ENCODE measurements at regions not wholly inside any gene's neighbourhood (a gene's known extent, or its start where the extent isn't known, plus 50 kb on each side); places are given as distances from the start of the nearest gene placed in this dataset.
A peak's percentile ranks its signal among the peaks of the same experiment; 100 is the strongest.

DNA sequence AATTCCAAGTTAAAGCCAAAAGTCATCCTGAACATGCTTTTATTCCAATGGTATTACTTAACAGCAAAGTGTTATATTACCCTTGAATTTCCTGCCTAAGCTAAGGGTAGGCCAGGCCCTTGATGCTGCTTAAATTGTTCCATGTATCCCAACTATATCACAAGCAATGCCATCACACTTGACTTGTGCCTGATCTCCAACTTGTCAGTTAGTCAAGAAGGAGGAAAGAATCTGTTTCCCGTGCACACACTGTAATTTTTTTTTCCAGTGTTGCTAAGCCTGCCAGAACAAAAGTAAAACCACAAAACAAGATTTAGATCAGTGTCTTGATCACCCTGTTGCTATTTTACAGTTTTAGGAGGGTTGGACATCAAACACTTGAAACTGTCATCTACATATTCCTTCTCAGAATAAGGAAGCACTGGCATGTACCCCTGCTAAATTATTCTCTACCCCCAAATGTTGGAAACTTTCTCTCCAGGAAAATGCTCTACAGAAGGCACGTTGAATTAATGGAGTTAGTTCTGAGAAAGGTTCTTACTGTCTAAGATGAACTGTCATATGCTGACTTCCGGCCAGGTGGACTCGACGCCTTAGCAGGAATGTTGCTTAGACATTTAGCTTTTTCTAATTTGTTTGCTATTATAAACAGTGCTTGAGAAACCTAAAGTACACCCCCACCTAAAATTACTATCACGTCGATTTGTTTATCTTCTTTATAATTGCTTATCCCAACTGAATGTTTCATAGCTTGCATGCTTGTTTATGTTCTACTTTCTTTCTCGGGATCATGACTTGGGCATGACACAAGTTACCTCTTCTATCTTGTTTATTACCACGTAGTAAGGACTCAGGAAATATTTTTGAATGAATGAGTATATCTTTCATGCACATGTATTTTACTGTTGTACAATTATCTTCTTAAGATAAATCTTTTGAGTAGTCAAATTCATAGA, 105.5 kb upstream of the ZNF438 start:
- H3K4me1 ChIP-seq (replicated peaks in 1 of 2): peaks cover 48 to 52% of the 10 kb centered on the region in 2 donors
- 33 to 96% (median 94%) methylated on average over 3 to 9 of the region's 9 CpGs for WGBS, 10 experiments
- H3K27ac ChIP-seq: no peak overlapping the region
- no peak for ATAC-seq (replicated peaks in 6 of 8)
- in situ Hi-C loops (cut with MboI; ENCODE audit: low pct_unique_long_range_greater_than_20kb in 2 of 9, low sequenced_read_pairs in 9 of 9, unreplicated experiment in 9 of 9): no loop called here
- H3K4me3 ChIP-seq: no peak overlapping the region

DNA sequence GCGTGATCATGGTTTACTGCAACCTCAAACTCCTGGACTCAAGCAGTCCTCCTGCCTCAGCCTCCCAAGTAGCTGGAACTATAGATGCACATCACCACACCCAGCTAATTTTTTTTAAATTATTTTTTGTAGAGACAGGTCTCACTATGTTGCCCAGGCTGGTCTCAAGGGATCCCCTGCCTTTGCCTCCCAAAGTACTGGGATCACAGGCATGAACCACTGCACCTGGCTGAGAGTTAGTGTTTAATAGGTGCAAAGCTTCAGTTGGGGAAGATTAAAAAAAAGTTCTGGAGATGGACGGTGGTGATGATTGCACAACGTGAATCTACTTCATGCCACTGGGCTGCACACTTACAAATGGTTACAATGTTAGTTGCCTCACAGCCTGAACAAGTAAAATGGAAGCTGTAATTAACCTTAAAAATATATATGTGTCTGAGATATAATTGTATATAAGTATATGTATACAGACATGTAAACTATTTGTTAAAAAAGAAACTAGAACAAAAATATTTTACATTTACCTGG, 106.4 kb upstream of the ZNF438 start:
- Histone ChIP-seq H3K4me1 (replicated peaks in 1 of 2) (peaks cover 51 to 52% of the 10 kb centered on the region in 2 donors), H3K4me3 (no peak overlapping the region), H3K27ac (no peak overlapping the region)
- in situ Hi-C loops (cut with MboI; ENCODE audit: low pct_unique_long_range_greater_than_20kb in 2 of 9, low sequenced_read_pairs in 9 of 9, unreplicated experiment in 9 of 9): no loop called here
- no peak for ATAC-seq (replicated peaks in 6 of 8)
- WGBS, 10 experiments: 38 to 100% (median 58%) methylated on average over 1 to 3 of the region's 3 CpGs

- WGBS, 10 experiments: 82 to 100% (median 96%) methylated on average over 1 to 6 of the region's 6 CpGs; no CpG with 5 or more reads in 1 of the 10 experiments
- Histone ChIP-seq H3K4me1 (replicated peaks in 1 of 2) (peaks cover 55 to 61% of the 10 kb centered on the region in 2 donors), H3K4me3 (no peak overlapping the region), H3K27ac (no peak overlapping the region)
- no peak for ATAC-seq (replicated peaks in 6 of 8)
- in situ Hi-C loops (cut with MboI; ENCODE audit: low pct_unique_long_range_greater_than_20kb in 2 of 9, low sequenced_read_pairs in 9 of 9, unreplicated experiment in 9 of 9): no loop called here
These were observed 107.8 kb upstream of the ZNF438 start for GRCh38 chr10:31139497-31139896.

DNA sequence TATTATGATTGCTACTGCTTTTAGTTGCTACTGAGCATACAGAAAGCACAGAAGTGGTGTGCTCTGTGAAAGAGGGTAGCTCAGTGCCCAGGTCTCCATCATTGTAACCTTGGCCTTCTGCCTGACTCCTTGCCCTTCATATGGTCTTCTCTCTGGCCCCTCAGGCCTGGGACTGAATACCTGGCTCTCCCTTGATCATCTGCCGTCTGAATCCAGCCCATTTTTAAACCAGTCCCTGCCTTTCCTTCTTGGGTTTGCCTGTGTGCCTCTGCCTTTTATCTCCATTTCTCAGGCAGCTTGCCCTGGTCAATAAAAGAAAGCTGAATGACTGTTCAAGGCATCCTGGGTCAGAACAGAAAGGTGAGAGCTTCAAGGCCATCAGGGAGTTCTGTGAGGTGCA, 109.1 kb upstream of the ZNF438 start:
- no peak overlapping the region for H3K4me3 ChIP-seq
- ATAC-seq (replicated peaks in 6 of 8): no peak
- H3K27ac ChIP-seq: peak overlapping the region; percentile 21 to 54
- WGBS, 10 experiments: 67 to 100% (median 94%) methylated on average over 1 of the region's 1 CpG; no CpG with 5 or more reads in 4 of the 10 experiments
- in situ Hi-C loops (cut with MboI; ENCODE audit: low pct_unique_long_range_greater_than_20kb in 2 of 9, low sequenced_read_pairs in 9 of 9, unreplicated experiment in 9 of 9): no loop called here
- peaks cover 42 to 49% of the 10 kb centered on the region in 2 donors for H3K4me1 ChIP-seq (replicated peaks in 1 of 2)

DNA sequence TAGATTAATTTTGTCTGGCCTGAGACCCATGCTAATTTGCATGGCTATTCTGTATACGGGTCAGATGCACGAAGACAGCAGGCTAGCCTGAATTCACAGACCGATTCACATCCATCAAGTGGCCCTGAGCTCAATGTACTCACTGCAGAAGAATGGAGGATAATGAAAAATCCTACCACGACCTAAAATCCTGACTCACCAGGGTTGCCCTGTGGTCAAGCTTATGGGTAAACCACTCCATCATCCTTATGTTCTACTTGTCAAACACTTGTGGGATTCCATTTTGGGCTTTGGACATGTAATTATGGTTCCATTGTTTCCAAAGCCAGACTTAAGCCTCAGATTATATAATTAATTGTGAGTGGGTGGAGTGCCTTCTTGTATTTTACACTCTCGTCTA, 110.4 kb upstream of the ZNF438 start:
- ATAC-seq (replicated peaks in 6 of 8): peak in 5 of 8 experiments; percentile 94 to 97 (median 97)
- in situ Hi-C loops (cut with MboI; ENCODE audit: low pct_unique_long_range_greater_than_20kb in 2 of 9, low sequenced_read_pairs in 9 of 9, unreplicated experiment in 9 of 9): no loop called here
- WGBS, 10 experiments: 3 to 62% (median 37%) methylated on average over 1 to 5 of the region's 5 CpGs; no CpG with 5 or more reads in 3 of the 10 experiments
- H3K4me3 ChIP-seq: no peak overlapping the region
- peak overlapping the region; percentile 9 to 14 for H3K27ac ChIP-seq
- H3K4me1 ChIP-seq (replicated peaks in 1 of 2): peaks cover 38 to 51% of the 10 kb centered on the region in 2 donors

GRCh38 chr10:31143331-31143935, 111.8 kb upstream of the ZNF438 start:
- ATAC-seq (replicated peaks in 6 of 8): peak in 5 of 8 experiments; percentile 18 to 53 (median 39)
- Histone ChIP-seq H3K27ac (peak overlapping the region; percentile 33 to 50), H3K4me3 (no peak overlapping the region), H3K4me1 (replicated peaks in 1 of 2) (peaks cover 38 to 51% of the 10 kb centered on the region in 2 donors)
- in situ Hi-C loops (cut with MboI; ENCODE audit: low pct_unique_long_range_greater_than_20kb in 2 of 9, low sequenced_read_pairs in 9 of 9, unreplicated experiment in 9 of 9): no loop called here
- 60 to 100% (median 78%) methylated on average over 1 to 5 of the region's 5 CpGs; no CpG with 5 or more reads in 1 of the 10 experiments for WGBS, 10 experiments

- in situ Hi-C loops (cut with MboI; ENCODE audit: low pct_unique_long_range_greater_than_20kb in 2 of 9, low sequenced_read_pairs in 9 of 9, unreplicated experiment in 9 of 9): no loop called here
- no peak for ATAC-seq (replicated peaks in 6 of 8)
- 0 to 100% (median 87%) methylated on average over 1 to 4 of the region's 5 CpGs; no CpG with 5 or more reads in 2 of the 10 experiments for WGBS, 10 experiments
- Histone ChIP-seq H3K27ac (no peak overlapping the region), H3K4me3 (no peak overlapping the region), H3K4me1 (replicated peaks in 1 of 2) (peaks cover 31 to 40% of the 10 kb centered on the region in 2 donors)
These were observed 114.3 kb upstream of the ZNF438 start for GRCh38 chr10:31145986-31146385.

- H3K4me3 ChIP-seq: no peak overlapping the region
- ATAC-seq (replicated peaks in 6 of 8): peak in 3 of 8 experiments; percentile 15 to 70 (median 67)
- WGBS, 10 experiments: 70 to 100% (median 88%) methylated on average over 1 to 19 of the region's 21 CpGs; no CpG with 5 or more reads in 3 of the 10 experiments
- in situ Hi-C loops (cut with MboI; ENCODE audit: low pct_unique_long_range_greater_than_20kb in 2 of 9, low sequenced_read_pairs in 9 of 9, unreplicated experiment in 9 of 9): no loop called here
- H3K27ac ChIP-seq: no peak overlapping the region
- peaks cover 25 to 33% of the 10 kb centered on the region in 2 donors for H3K4me1 ChIP-seq (replicated peaks in 1 of 2)
These were observed 115.0 kb upstream of the ZNF438 start for GRCh38 chr10:31146491-31147209.

- WGBS, 10 experiments: 0 to 79% (median 64%) methylated on average over 1 to 2 of the region's 2 CpGs; no CpG with 5 or more reads in 2 of the 10 experiments
- in situ Hi-C loops (cut with MboI; ENCODE audit: low pct_unique_long_range_greater_than_20kb in 2 of 9, low sequenced_read_pairs in 9 of 9, unreplicated experiment in 9 of 9): no loop called here
- Histone ChIP-seq H3K4me3 (no peak overlapping the region), H3K4me1 (replicated peaks in 1 of 2) (peaks cover 19 to 29% of the 10 kb centered on the region in 2 donors), H3K27ac (no peak overlapping the region)
- peak; percentile 69 to 95 (median 86) for ATAC-seq (replicated peaks in 6 of 8)
These were observed 115.5 kb upstream of the ZNF438 start for GRCh38 chr10:31147210-31147608.

GRCh38 chr10:31148951-31149350, 117.3 kb upstream of the ZNF438 start:
- Histone ChIP-seq H3K4me1 (replicated peaks in 1 of 2) (peaks cover 2 to 11% of the 10 kb centered on the region in 2 donors), H3K27ac (no peak overlapping the region), H3K4me3 (no peak overlapping the region)
- ATAC-seq (replicated peaks in 6 of 8): no peak
- 33 to 100% (median 76%) methylated on average over 1 to 4 of the region's 4 CpGs for WGBS, 10 experiments
- in situ Hi-C loops (cut with MboI; ENCODE audit: low pct_unique_long_range_greater_than_20kb in 2 of 9, low sequenced_read_pairs in 9 of 9, unreplicated experiment in 9 of 9): no loop called here

GRCh38 chr10:31149835-31150512, 118.3 kb upstream of the ZNF438 start:
- Histone ChIP-seq H3K27ac (no peak overlapping the region), H3K4me3 (no peak overlapping the region), H3K4me1 (replicated peaks in 1 of 2) (peaks cover 0 to 7% of the 10 kb centered on the region in 2 donors)
- ATAC-seq (replicated peaks in 6 of 8): no peak
- WGBS, 10 experiments: 59 to 100% (median 85%) methylated on average over 1 to 7 of the region's 8 CpGs; no CpG with 5 or more reads in 1 of the 10 experiments
- in situ Hi-C loops (cut with MboI; ENCODE audit: low pct_unique_long_range_greater_than_20kb in 2 of 9, low sequenced_read_pairs in 9 of 9, unreplicated experiment in 9 of 9): no loop called here

DNA sequence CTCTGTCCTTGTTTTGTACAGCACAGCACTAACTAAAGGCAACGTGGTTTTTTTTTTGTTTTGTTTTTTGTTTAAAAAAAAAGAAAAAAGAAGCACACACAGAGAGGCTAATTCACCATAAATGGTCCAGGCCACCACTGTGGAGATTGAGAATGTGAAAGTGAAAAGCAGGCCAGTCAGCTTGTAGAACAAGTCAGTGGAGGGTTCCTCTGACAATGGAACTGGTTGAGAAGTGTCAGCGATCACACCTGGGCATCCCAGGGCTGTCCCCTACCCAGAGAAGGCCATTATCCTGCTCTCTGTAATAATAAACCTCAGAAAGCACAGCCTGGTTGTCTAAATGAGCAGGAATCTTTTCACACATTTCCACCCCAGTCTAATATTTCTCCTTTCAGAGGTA, 119.6 kb upstream of the ZNF438 start:
- ATAC-seq (replicated peaks in 6 of 8): no peak
- in situ Hi-C loops (cut with MboI; ENCODE audit: low pct_unique_long_range_greater_than_20kb in 2 of 9, low sequenced_read_pairs in 9 of 9, unreplicated experiment in 9 of 9): no loop called here
- Histone ChIP-seq H3K27ac (no peak overlapping the region), H3K4me3 (no peak overlapping the region), H3K4me1 (replicated peaks in 1 of 2) (peaks cover 0 to 3% of the 10 kb centered on the region in 2 donors)
- WGBS, 10 experiments: 20 to 100% (median 92%) methylated on average over 1 to 2 of the region's 2 CpGs; no CpG with 5 or more reads in 1 of the 10 experiments

Data from motor neuron (in vitro differentiated cells).